Fibroblast of upper back skin (primary cell): ENCODE measurements at regions not wholly inside any gene's neighbourhood (a gene's known extent, or its start where the extent isn't known, plus 50 kb on each side); places are given as distances from the start of the nearest gene placed in this dataset.
"Not testable (repeated sequence)": the region's sequence is repeated elsewhere in the genome, so short reads cannot be mapped to it uniquely, and the experiment has no call there.

Experiments used
- DNase-seq: peaks from one replicate; pipeline ENCODE4 v3.0.0-alpha.2; 2013

GRCh38 chr2:111544006-111544405, 340.0 kb downstream of the ANAPC1 start:
- DNase-seq: not testable (repeated sequence)

GRCh38 chr2:111545723-111546431, 338.1 kb downstream of the ANAPC1 start:
- not testable (repeated sequence) for DNase-seq

- DNase-seq: not testable (repeated sequence)
These were observed 337.4 kb downstream of the ANAPC1 start for GRCh38 chr2:111546578-111546977.

- DNase-seq: not testable (repeated sequence)
These were observed 334.8 kb downstream of the ANAPC1 start for GRCh38 chr2:111549174-111549573.

- not testable (repeated sequence) for DNase-seq
These were observed 332.6 kb downstream of the ANAPC1 start for GRCh38 chr2:111551428-111551827.

- DNase-seq: not testable (repeated sequence)
These were observed 331.4 kb downstream of the ANAPC1 start for GRCh38 chr2:111552625-111553024.

GRCh38 chr2:111559301-111559700, 324.7 kb downstream of the ANAPC1 start:
- not testable (repeated sequence) for DNase-seq

GRCh38 chr2:111559814-111560213, 324.2 kb downstream of the ANAPC1 start:
- DNase-seq: not testable (repeated sequence)

- not testable (repeated sequence) for DNase-seq
These were observed 317.9 kb downstream of the ANAPC1 start for GRCh38 chr2:111566068-111566467.

- DNase-seq: not testable (repeated sequence)
These were observed 316.8 kb downstream of the ANAPC1 start for GRCh38 chr2:111567233-111567632.

GRCh38 chr2:111569356-111570199, 314.4 kb downstream of the ANAPC1 start:
- DNase-seq: not testable (repeated sequence)

- DNase-seq: not testable (repeated sequence)
These were observed 313.5 kb downstream of the ANAPC1 start for GRCh38 chr2:111570300-111571114.

GRCh38 chr2:111574803-111575202, 309.2 kb downstream of the ANAPC1 start:
- DNase-seq: not testable (repeated sequence)

- DNase-seq: not testable (repeated sequence)
These were observed 306.7 kb downstream of the ANAPC1 start for GRCh38 chr2:111577154-111577885.

- not testable (repeated sequence) for DNase-seq
These were observed 304.4 kb downstream of the ANAPC1 start for GRCh38 chr2:111579500-111580134.

- not testable (repeated sequence) for DNase-seq
These were observed 303.4 kb downstream of the ANAPC1 start for GRCh38 chr2:111580616-111581015.

- not testable (repeated sequence) for DNase-seq
These were observed 301.9 kb downstream of the ANAPC1 start for GRCh38 chr2:111582090-111582489.

GRCh38 chr2:111583480-111583879, 300.5 kb downstream of the ANAPC1 start:
- not testable (repeated sequence) for DNase-seq

GRCh38 chr2:111584540-111584939, 299.5 kb downstream of the ANAPC1 start:
- DNase-seq: not testable (repeated sequence)

- DNase-seq: not testable (repeated sequence)
These were observed 299.0 kb downstream of the ANAPC1 start for GRCh38 chr2:111584950-111585349.

GRCh38 chr2:111586014-111586413, 298.0 kb downstream of the ANAPC1 start:
- DNase-seq: not testable (repeated sequence)

GRCh38 chr2:111595072-111595471, 288.9 kb downstream of the ANAPC1 start:
- DNase-seq: not testable (repeated sequence)
